ENCODE measurements at regions not wholly inside any gene's neighbourhood (a gene's known extent, or its start where the extent isn't known, plus 50 kb on each side); places are given as distances from the start of the nearest gene placed in this dataset.

GRCh38 chr2:129877795-129878775 is 101.4 kb upstream of the RAB6C start:
- DNase-seq (ENCODE audit: low read depth in 2 of 2), result no peak

GRCh38 chr2:129879614-129880180 is 99.8 kb upstream of the RAB6C start:
- DNase-seq (ENCODE audit: low read depth in 2 of 2), result no peak

DNA sequence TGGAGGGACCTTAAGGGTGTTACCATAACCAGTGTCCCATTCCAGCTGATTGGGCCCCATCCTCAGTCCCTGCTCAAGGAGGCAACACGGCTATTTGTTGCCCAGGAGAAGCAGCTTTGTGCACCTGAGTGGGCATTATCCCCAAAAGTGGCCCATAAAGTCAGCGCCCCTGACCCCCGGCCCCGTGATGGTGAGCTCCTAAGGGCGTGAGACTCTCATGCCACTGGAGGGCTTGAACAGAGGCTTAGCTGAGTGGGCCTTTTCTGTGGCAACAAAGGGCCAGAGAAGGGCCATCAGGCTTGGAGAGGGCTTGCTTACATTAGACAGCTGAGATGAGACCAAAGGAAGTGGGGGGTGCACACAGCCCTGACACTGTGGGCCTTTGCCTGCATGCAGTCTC is 99.2 kb upstream of the RAB6C start:
- no peak for DNase-seq (ENCODE audit: low read depth in 2 of 2)

- no peak for DNase-seq (ENCODE audit: low read depth in 2 of 2)
Measured at GRCh38 chr2:129880971-129881370, 98.5 kb upstream of the RAB6C start.

DNA sequence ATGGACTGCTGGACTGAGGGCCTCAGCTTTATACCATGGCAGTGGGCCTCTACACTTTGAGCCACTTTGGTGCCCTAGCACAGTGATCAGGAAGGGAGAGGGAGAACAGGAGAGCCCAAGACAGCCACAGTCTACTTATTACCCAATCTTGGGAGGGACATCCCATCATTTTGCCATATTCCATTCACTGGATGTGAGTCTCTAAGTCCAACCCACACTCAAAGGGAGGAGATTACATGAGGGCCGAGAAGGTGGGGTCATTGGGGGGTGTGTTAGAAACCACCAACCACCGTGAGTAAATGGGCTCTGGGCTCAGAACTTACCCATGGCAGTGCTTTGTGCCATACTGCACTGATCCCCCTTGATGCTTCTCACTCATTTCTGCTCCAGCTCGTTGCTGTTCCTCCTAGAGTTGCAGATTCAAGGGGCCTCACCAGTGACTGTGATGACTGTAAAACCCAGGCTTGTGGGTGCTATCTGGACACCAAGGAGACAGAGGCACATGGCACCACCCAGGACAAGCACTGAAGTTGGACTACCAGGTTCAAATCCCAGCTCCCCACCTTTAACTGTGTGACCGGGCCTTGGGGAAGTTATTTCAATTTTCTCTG is 97.6 kb upstream of the RAB6C start:
- DNase-seq (ENCODE audit: low read depth in 2 of 2), result no peak

- DNase-seq (ENCODE audit: low read depth in 2 of 2), result no peak
Measured at GRCh38 chr2:129882476-129882875, 97.0 kb upstream of the RAB6C start.

GRCh38 chr2:129883121-129883520 is 96.3 kb upstream of the RAB6C start:
- DNase-seq (ENCODE audit: low read depth in 2 of 2), result no peak

DNA sequence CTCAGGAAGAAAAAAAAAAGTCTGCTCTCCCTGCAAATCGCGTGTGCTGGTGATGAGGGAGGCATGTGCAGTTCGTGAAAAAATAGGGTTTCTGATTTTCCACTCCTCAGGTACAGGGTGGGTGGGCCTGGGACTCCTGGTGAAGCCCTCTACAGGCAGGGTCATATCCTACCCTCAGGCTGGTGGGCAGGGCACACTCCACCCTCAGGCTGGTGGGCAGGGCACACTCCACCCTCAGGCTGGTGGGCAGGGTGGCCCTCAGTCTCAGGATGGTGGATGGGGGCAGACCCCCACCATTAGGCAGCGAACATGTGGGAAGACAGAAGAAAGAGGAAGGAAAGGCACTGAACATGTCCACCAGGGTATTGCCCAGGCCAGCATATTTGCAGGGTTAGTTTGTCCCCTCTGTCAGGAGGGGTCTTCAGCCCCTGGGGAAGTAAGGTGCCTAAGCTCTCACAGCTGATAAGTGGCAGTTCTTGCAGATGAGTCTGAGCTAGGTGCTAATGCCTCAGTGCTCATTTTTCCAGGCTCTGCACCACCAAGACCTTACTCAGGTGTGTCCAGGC is 95.2 kb upstream of the RAB6C start:
- DNase-seq (ENCODE audit: low read depth in 2 of 2), result no peak

DNA sequence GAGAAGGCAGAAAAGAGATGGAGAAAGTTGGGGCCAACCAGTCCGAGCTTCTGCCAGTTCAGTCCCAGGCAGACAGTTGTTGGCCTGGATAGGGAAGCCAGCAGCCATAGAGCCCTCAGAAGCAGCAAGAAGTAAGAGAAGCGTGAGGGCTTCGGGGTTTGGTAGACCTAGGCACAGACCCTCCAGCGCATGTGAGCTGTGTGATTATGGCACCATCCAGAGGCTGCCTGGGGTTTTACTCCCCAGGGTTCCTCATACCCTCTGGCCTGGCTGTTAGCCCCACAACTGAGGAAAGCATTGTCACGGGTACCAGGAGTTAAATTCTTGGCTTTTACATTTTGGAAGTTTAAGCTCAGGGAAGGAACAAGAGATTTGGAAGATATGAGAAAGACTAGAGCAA is 93.7 kb upstream of the RAB6C start:
- no peak for DNase-seq (ENCODE audit: low read depth in 2 of 2)

DNA sequence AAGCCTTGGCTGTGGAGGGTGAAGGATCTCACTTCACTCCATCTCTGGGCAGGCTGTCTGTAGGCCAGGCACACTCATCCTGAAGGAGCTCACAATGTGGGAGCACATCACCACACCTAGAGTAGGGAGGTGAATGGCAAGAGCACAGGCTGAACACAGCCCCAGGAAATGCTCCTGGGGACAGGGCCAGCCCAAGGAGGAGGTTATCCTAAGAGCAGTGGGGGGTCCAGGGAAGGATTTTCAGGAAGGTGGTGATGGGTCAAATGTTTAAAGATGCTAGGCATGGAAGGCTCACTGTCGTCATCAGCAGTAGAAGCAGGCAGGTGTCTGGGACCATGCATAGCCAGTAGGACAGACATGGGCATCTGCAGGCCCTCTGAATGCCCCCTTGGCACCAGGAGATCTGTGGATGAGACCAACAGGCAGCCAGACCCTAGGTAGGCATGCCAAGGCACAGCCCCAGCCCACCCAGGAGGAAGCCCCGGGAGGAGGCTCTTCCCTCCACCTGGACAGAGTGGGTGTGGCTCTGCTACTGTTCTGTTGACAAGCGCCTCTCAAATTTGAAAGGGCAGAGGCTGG is 91.7 kb upstream of the RAB6C start:
- no peak for DNase-seq (ENCODE audit: low read depth in 2 of 2)

DNA sequence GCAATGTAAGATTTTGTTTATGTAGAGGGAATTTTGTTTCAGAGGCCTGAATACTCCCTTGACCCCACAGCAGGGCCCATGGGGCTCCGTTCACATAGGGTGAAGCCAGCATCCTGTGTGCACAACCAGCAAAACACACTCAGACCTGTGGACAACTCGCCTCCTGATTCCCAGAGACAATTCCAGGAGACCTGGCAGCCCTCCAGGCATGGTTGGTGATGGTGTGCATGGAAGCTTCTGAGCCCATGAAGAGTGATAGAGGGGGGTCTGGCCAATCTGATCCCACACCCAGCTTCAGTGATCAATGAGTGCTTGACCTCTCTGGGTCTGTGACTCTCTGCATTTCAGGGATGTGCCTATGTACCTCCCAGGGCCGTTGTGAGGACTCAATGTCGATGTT is 91.0 kb upstream of the RAB6C start:
- DNase-seq (ENCODE audit: low read depth in 2 of 2), result no peak

GRCh38 chr2:129888896-129889295 is 90.6 kb upstream of the RAB6C start:
- no peak for DNase-seq (ENCODE audit: low read depth in 2 of 2)

- DNase-seq (ENCODE audit: low read depth in 2 of 2), result no peak
Measured at GRCh38 chr2:129891341-129892320, 87.8 kb upstream of the RAB6C start.

GRCh38 chr2:129892360-129892759 is 87.1 kb upstream of the RAB6C start:
- DNase-seq (ENCODE audit: low read depth in 2 of 2), result no peak

GRCh38 chr2:129892773-129893172 is 86.7 kb upstream of the RAB6C start:
- no peak for DNase-seq (ENCODE audit: low read depth in 2 of 2)

DNA sequence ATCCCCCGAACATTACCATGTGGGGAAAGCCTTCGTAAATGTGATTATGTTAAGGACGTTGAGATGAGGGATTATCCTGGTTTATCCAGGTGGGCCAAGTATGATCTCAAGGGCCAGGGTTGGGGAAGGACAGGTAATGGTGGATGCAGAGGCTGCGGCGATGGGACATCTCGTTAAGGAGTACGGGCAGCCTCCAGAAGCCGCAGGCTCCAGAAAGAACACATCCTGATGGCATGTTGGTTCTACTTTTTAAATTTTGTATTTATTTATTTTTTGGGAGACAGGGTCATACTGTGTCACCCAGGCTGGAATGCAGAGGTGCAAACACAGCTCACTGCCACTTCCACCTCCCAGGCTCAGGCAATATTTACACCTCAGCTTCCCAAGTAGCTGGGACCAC is 86.2 kb upstream of the RAB6C start:
- no peak for DNase-seq (ENCODE audit: low read depth in 2 of 2)

- DNase-seq (ENCODE audit: low read depth in 2 of 2), result no peak
Measured at GRCh38 chr2:129894616-129895015, 84.8 kb upstream of the RAB6C start.

DNA sequence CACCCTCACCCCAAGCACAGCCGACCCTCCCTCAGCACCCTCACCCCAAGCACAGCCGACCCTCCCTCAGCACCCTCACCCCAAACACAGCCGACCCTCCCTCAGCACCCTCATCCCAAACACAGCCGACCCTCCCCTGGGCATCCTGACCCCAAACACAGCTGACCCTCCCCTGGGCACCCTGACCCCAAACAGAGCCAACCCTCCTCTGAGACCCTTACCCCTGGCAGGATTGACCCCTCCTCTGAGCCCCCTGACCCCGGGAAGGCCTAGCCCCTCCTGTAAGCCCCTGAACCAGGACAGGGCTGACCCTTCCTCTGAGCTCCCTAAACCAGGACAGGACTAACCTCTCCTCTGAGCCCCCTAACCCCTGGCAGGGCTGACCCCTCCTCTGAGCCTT is 84.4 kb upstream of the RAB6C start:
- no peak for DNase-seq (ENCODE audit: low read depth in 2 of 2)

GRCh38 chr2:129895526-129896082 is 83.9 kb upstream of the RAB6C start:
- DNase-seq (ENCODE audit: low read depth in 2 of 2), result no peak
